Suppressor macrophage treated with lipopolysaccharide for 4 hours (primary cell): ENCODE measurements at regions not wholly inside any gene's neighbourhood (a gene's known extent, or its start where the extent isn't known, plus 50 kb on each side); places are given as distances from the start of the nearest gene placed in this dataset.
"Not testable (repeated sequence)": the region's sequence is repeated elsewhere in the genome, so short reads cannot be mapped to it uniquely, and the experiment has no call there.

ENCODE experiments used
- DNase-seq: peaks from one replicate; pipeline ENCODE4 v3.0.0-alpha.2; 2020

DNA sequence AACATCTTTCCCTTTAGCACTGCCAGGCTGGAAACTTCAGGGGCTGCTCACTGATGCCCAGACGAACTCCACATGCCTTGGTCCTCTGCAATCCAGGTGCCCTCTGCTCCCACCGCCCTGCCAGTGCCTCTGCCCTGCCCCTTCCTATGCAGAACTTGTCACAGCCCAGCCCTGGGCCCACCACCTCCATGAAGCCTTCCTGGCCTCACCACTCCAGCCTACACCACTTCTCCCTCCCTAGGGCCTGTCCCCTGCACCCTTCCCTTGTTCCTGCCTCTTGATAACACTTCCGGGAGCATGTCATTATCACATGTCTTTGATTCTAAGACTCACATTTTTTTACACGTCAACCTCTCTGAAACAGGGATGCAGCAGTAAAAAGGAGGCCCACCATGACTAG lies 627.2 kb downstream of the UQCRFS1 start:
- DNase-seq, result no peak

GRCh38 chr19:28583713-28584112 lies 629.2 kb downstream of the UQCRFS1 start:
- no peak for DNase-seq

DNA sequence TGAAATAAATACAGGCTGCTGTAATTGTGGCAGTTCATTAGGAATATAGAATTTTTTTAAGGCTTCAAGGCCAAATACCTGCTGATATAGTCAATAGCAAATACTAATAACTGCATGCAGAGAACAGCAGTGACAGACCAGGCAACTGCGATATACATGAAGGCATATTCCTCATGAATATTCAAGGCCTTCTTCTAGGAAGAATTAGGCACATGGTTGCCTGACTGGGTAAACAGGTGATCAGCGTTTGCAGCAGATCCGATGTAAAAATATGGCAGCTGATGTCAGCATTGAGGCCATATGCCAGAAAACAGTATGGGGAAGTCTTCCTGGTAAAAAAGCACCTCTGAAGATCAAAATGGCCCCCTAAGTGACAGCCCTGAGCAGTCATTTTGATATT lies 629.7 kb downstream of the UQCRFS1 start:
- no peak for DNase-seq

- DNase-seq, result no peak
Measured at GRCh38 chr19:28582796-28583195, 630.2 kb downstream of the UQCRFS1 start.

DNA sequence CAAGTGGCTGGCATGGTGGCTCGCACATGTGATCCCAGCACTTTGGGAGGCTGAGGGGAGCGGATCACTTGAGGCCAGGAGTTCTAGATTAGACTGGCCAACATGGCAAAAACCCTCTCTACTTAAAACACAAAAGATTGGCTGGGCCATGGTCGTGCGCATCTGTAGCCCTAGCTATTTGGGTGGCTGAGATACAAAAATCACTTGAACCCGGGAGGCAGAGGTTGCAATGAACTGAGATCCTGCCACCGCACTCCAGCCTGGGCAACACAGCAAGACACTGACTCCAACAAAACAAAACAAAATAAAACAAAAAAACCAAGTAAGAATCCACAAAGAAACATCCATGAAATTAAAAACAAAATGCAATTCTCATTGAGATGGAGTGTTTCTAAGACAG lies 630.6 kb downstream of the UQCRFS1 start:
- no peak for DNase-seq

- no peak for DNase-seq
Measured at GRCh38 chr19:28581468-28581770, 631.5 kb downstream of the UQCRFS1 start.

DNA sequence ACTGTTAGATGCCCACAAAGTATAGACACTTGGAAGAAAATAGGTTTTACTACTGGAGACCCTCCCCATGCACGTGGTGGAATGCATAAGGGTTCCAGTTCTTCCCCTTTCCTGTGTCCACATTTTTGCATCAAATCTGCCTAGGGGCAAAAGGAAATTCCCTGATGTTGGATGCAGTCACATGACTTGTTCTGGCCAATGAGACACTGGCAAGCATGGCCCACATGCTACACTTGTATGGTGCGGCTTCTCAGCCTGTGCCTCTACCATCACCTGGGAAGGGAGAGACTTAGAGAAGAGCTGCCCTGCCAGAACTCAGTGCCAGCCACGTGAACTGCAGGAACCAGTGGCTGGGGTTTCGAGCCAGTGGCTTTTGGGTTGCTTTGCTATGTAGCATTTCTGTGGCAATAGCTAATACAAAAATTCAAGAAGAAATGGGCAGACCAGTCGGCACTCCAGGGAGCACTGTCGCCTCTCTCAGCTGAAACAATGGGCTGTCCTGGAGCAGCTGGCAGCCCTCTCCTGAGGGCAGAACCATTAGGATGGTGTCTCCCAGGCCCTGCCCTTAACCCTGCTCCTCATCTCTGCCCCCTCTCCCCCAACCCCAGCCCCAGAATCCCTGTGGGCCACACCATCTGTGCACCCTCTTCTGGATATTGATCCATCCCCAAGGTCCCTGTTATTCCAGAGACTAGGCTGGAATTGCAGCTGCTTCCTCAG lies 634.0 kb downstream of the UQCRFS1 start:
- no peak for DNase-seq

DNA sequence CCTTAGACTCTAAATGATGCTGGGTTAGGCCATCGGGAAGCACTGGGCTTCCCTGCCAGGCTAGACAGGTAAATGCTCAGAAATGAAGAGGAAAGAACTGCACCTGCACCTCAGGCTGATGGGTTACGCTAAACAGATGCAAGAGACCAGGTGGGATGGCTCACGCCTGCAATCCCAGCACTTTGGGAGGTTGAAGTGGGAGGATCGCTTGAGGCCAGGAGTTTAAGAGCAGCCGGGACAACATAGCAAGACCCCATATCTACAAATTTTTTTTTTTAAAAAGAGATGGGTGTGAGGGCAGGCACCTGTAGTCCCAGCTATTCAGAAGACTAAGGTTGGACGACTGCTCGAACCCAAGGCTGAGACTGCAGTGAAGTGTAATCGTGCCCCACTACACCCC lies 634.7 kb downstream of the UQCRFS1 start:
- DNase-seq, result no peak

- DNase-seq, result no peak
Measured at GRCh38 chr19:28577666-28578065, 635.3 kb downstream of the UQCRFS1 start.

DNA sequence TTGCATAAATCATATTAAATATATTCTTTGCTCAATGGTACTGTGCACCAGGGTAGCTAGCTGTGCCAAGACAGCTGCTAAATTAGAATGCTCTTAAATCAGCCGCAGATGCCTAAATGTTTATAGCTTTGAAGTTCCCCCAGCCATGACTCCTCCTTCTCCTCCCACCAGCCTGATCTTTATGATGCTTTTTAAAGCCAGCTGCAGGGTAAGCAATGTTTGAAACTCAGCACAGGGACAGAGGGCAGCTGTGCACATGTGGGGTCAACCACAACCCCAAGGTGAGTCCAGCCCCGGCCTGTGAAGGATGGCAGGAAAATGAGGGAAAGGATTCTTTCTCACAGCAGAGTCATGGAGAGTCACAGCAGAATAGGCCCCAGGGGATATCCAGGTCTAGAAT lies 635.7 kb downstream of the UQCRFS1 start:
- no peak for DNase-seq

GRCh38 chr19:28575816-28576215 lies 637.1 kb downstream of the UQCRFS1 start:
- DNase-seq, result no peak

GRCh38 chr19:28575312-28575711 lies 637.6 kb downstream of the UQCRFS1 start:
- DNase-seq, result not testable (repeated sequence)

DNA sequence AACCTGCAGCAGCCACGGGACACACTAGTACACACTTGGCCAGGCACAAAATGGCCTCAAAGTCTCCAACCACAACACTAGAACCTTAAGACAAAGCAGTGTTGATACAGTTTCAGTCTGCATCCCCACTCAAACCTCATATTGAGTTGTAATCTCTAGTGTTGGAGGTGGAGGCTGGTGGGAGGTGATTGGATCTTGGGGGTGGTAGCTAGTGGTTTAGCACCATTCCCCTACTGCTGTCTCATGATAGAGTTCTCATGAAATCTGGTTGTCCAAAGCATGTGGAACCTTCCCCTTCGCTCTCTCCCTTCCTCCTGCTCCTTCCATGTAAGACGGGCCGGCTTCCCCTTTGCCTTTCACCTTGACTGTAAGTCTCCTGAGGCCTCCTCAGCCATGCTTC lies 638.7 kb downstream of the UQCRFS1 start:
- DNase-seq, result no peak

- DNase-seq, result no peak
Measured at GRCh38 chr19:28569132-28570131, 643.5 kb downstream of the UQCRFS1 start.

DNA sequence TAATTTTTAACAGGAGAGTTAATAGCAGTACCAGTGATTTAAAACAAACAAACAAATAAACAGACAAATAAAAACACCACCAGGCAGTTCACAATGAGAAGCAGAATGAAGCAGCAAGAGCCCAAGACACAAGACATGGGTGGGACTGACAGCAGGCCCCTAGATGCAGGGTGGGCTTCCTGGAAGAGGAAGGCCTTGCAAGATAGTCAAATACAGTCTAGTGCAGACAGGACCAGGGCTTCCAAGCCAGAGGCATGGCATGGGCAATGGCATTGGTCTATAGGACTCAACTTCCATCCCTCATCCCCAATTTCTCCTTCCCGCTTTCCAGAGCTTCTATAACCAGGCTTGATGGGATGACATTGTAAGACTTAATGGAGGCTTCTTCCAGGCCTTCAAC lies 645.1 kb downstream of the UQCRFS1 start:
- no peak for DNase-seq

DNA sequence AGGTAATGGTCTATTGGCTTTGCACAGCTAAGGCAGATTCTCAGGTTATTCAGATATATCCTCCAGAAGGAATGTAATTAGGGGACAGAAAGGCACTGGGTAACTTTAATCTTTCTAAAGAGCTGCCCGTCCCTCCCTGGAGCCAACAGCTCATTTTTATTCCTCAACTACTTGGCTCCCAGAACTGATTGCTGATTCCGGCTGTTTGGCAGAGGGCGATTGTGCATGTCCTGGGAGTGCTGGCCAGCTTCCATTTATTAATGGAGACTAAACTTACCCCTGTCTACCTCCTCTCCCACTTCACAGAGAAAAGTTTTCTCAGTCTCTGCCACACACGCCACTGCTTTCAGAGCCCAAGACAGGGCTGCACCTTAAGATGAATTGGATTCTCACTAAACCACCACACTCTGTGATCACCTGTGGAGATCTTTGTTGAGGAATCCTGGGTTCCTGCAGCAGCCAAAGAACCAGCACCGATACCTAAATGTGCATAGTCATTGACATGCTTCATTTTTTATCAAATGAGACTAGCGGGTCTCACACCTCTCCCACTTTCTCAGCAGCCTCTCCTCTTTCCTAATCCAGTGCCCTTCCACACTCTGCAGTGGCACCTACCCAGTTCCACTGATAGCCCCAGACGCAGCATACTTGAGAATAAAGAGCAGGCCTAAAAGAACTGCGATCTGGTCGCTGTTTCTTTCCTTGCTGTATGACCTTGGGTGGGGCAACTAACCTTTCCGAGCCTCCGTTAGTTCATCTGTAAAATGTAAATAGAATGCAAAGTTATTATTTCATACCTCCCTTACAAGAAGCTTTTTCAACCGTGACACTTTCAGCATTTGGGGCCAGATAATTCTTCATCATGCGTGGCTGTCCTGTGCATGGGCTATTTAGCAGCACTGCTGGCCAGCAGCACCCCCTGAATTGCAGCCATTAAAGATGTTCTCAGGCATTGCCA lies 648.7 kb downstream of the UQCRFS1 start:
- no peak for DNase-seq

GRCh38 chr19:28560786-28561185 lies 652.2 kb downstream of the UQCRFS1 start:
- DNase-seq, result no peak

DNA sequence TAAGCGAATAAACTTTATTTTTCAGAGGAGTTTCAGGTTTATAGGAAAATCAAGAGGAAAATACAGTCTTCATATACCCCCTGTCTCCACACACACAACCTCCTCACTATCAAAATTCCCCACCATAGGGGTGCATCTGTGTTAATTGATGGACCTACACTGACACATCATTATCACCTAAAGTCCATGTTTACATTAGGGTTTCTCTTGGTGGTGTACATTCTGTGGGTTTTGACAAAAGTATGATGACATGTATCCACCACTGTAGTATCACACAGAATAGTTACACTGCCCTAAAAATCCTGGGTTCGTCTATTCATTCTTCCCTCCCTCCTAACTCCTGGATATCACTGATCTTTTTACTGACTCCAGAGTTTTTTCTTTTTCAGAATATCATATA lies 654.2 kb downstream of the UQCRFS1 start:
- no peak for DNase-seq

GRCh38 chr19:28556371-28556770 lies 656.6 kb downstream of the UQCRFS1 start:
- no peak for DNase-seq

DNA sequence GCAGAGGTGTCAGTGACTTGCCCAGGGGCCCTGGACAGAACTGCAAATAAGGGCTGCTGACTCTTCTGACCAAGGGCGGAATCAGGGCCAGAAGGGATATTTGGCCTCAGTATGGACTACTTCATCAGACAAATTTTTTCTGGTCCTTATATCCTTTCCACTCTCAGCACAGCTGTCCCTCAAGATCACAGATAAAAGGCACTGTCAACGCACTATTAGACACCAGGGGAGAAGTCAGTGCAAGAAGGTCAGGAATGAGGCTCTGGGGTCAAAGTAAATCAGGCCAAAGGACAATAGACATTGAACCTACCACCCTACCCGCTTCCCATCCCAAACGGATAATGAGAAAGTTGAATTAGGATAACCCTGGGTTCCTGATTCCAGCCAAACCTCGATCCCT lies 657.6 kb downstream of the UQCRFS1 start:
- no peak for DNase-seq

- no peak for DNase-seq
Measured at GRCh38 chr19:28554321-28555091, 658.4 kb downstream of the UQCRFS1 start.

DNA sequence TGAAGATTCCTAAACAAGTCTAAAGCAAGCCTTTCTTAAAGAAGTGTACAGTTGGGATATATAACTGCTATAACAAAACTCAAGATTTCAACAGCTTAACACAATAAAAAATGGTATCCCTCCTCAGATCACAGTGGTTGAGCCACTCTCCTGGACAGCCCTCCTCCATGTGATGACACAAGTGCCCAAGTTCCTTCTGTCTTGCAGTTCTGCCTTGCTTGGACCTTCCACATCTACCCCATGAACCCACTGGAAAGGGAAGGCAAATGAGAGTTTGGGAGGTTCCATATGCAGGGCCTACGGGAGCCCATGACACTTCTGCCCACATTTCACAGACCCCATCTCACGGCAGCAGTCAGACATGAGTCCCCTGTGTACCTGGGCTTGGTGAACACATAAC lies 659.2 kb downstream of the UQCRFS1 start:
- DNase-seq, result no peak
